Vagina (tissue), 2 donors: ENCODE measurements at regions not wholly inside any gene's neighbourhood (a gene's known extent, or its start where the extent isn't known, plus 50 kb on each side); places are given as distances from the start of the nearest gene placed in this dataset.

ENCODE experiments used
- POLR2A ChIP-seq, 2 donors: fragments of 450-650 bp; IDR thresholded peaks; one replicate each; pipeline ENCODE4 v1.6.1; 2017; ENCODE audit warnings: antibody characterized with exemption in 2 of 2, mild to moderate bottlenecking in 2 of 2, moderate library complexity in 2 of 2
- POLR2AphosphoS5 ChIP-seq, 2 donors: sonication (generic); formaldehyde crosslinking; IDR thresholded peaks; one replicate each; pipeline ENCODE4 v1.9.0; 2017; ENCODE audit warnings: antibody characterized with exemption in 2 of 2, mild to moderate bottlenecking in 2 of 2, low read depth in 1 of 2; ENCODE audit not compliant: insufficient read depth in 1 of 2
- TF ChIP-seq, protein P1 (sequence below), 3 experiments: fragments of 450-650 bp in 2 of 3; fragments of 200-600 bp in 1 of 3; sonication (generic) in 1 of 3; IDR thresholded peaks; one replicate each; pipeline ENCODE4 v1.5.1; 2017 to 2019; ENCODE audit warnings: antibody characterized with exemption in 3 of 3, mild to moderate bottlenecking in 2 of 3, moderate library complexity in 2 of 3

DNA sequence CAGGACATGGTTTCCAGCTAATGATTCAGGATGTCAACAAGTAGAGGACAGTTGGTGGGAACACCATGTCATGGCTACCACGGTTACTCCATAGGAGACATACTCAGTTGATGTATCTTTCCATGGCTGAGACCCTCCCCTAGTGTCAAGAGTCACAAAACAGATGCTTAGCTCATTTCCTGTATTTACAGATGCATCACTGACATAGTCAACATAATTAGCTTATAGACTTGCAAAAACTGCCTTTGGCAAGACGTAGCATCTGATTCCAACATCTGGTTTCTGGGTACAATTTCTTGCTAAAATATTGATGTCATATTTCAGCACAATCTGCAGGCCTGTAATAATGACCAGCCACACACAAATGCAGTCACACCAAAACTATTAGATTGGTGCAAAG is 550.3 kb downstream of the FAM181B start:
- TF ChIP-seq, protein P1, sequence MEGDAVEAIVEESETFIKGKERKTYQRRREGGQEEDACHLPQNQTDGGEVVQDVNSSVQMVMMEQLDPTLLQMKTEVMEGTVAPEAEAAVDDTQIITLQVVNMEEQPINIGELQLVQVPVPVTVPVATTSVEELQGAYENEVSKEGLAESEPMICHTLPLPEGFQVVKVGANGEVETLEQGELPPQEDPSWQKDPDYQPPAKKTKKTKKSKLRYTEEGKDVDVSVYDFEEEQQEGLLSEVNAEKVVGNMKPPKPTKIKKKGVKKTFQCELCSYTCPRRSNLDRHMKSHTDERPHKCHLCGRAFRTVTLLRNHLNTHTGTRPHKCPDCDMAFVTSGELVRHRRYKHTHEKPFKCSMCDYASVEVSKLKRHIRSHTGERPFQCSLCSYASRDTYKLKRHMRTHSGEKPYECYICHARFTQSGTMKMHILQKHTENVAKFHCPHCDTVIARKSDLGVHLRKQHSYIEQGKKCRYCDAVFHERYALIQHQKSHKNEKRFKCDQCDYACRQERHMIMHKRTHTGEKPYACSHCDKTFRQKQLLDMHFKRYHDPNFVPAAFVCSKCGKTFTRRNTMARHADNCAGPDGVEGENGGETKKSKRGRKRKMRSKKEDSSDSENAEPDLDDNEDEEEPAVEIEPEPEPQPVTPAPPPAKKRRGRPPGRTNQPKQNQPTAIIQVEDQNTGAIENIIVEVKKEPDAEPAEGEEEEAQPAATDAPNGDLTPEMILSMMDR (IDR thresholded peaks at IDR 0.05): no peak
- TF ChIP-seq POLR2A (IDR thresholded peaks at IDR 0.05) (no peak), POLR2AphosphoS5 (IDR thresholded peaks at IDR 0.05; ENCODE audit: insufficient read depth in 1 of 2, low read depth in 1 of 2) (no peak)
